Body of pancreas (tissue), 4 donors: ENCODE measurements at regions not wholly inside any gene's neighbourhood (a gene's known extent, or its start where the extent isn't known, plus 50 kb on each side); places are given as distances from the start of the nearest gene placed in this dataset.

ENCODE experiments used
- CTCF ChIP-seq, 7 experiments: fragments of 450-650 bp in 4 of 7; fragments of 200-600 bp in 3 of 7; sonication (generic) in 3 of 7; IDR thresholded peaks; one replicate each; pipeline ENCODE4 v1.5.1; 2016 to 2019; ENCODE audit warnings: antibody characterized with exemption in 7 of 7
- POLR2A ChIP-seq, 3 donors: fragments of 450-650 bp; IDR thresholded peaks; one replicate each; pipeline ENCODE4 v1.6.1; 2016; ENCODE audit warnings: antibody characterized with exemption in 3 of 3, mild to moderate bottlenecking in 2 of 3

GRCh38 chr3:72174890-72175289 is 389.9 kb upstream of the PROK2 start:
- TF ChIP-seq CTCF (IDR thresholded peaks at IDR 0.05) (no peak), POLR2A (IDR thresholded peaks at IDR 0.05) (no peak)
